GF-D8 (cell line): ENCODE measurements at regions not wholly inside any gene's neighbourhood (a gene's known extent, or its start where the extent isn't known, plus 50 kb on each side); places are given as distances from the start of the nearest gene placed in this dataset.

Experiments
- DNase-seq: peaks from one replicate; lab custom pipeline; 2025; lab: John Stamatoyannopoulos, UW

DNA sequence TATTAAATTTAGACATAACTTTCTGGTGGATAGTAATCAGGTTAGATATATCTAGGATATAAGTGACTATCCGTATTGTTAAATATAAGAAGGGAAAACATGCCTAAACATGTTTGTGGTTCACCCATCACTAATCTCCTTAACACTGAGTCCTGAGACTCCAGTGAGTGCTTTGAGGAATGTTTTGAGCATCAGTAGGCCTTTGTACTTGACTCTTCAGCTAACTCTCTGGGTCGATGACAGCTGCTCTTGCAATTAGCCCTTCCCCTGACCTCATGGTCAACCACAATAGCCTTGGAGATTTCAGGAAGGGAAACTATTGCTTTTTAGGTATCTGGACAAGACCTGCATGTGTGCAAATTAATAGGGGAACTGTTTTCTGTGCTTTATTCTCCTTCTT is 716.8 kb downstream of the EPHA4 start:
- no peak for DNase-seq

DNA sequence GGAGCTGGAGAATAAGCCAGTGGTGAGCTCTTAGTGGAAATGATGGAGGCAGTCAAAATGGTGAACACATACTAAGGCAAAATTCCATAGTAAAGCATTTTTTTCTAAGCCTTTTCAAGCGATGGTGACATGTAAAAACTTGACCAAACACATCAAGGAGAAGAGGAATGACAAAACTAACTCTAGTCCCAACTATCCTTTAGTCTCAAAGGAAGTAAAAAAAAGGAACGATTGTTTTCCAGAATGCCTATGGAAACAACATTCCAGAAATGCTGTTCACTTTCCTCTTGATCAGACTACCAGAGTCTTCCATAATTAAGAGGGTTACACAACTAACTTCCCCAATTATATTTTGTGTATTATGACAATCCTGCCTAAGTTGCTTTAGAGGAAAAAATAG is 715.6 kb downstream of the EPHA4 start:
- no peak for DNase-seq

DNA sequence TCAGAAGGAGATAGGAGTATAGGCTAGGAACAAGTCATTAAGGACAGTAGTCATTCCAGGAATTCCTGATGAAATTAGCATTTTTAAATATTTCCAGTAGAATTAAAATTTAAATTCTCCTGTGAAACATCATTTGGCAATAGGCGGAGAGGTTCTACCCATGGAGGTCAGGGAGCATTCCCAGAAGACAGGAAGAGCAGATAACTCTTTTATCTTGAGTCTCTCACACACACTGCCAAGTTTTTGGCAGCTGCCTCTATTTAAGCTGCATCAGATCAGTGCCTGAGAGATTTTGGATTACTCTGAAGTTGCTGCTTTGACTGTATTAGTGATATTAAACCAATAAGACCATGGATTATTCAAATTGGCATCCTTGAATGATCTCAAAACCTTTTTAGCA is 714.7 kb downstream of the EPHA4 start:
- DNase-seq: no peak

DNA sequence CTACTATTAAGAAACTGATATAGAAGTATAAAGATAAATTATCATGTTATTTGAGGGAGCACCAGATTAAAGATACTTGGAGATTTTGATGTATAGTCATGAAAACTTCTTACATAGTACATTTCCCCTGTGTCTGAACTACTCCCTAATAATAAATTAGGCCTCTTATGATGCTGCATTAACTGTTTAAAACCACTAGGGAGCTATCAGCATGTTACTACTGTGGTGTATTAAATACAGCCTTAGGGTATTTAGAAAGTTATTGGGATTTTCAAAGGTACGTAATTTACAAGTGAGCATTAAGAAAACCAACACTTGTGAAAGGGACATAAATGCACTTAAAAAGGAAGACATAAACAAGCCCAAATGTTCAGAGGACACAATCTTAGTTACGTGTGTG is 714.0 kb downstream of the EPHA4 start:
- no peak for DNase-seq

DNA sequence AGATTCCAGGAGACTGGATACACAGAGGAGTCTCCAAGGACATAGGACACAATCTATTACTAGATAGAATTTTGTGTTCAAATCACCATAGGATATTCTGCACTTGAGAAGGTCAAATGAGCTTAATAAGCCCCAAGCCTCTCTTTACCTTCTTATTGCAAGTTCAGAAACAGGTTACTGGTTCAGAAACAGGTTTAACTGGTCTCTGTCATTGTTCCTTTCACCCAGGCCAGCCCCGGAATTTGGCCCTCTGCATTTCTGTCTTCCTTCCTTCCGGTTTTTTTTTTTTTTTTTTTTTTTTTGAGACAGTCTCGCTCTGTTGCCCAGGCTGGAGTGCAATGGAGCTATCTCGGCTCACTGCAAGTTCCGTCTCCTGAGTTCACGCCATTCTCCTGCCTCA is 700.2 kb downstream of the EPHA4 start:
- DNase-seq: no peak

DNA sequence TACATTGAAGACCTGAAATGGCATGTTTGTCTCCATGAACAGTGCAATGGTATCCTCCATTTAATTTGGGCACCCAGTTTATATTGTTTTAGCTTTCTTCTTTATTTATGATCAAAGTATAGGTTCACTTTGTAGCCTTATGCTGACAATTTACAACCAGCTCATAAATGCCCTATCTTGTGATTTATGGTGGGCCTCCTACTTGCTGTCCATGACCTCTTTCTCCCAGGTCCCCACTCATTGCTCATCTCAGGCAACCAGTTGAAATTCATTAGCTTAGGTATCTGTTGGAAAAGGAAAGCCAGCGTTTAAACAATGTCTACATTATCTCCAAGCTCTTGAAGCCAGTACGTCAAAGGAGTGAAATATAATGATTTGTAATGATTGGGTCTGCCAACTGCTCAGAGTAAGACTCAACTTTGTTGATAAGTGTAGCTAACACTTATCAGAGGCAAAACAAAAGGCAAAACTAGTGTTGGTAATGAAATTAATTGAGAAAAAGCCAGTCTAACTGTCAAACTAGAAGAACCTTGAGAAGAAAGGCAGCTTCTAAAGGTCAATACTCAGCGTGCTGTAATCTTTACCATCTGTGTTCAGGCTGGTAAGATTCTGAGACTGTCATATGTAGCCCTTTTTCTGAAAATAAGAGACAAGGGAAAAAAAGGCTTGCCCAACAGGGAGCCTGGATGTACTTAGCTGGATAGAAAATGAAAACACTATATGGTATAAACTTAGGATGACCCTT is 695.9 kb downstream of the EPHA4 start:
- DNase-seq: no peak

DNA sequence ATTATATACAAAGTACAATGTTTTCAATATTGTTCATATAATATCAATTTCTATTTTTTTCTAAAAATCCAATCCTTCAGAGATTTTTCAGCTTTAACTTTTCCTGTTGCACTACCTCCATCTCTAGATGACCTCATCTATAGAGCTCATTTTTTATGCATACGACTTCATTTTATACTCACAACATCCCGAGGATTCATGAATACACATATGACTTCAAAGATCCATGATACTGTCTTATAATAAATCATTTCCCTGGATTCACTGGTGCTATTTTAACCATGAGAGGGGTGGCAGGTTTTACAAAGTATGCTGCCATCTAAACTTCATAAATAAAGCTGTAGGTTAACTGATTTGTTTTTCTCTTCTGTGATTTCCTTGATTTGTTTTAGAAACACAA is 694.6 kb downstream of the EPHA4 start:
- no peak for DNase-seq

DNA sequence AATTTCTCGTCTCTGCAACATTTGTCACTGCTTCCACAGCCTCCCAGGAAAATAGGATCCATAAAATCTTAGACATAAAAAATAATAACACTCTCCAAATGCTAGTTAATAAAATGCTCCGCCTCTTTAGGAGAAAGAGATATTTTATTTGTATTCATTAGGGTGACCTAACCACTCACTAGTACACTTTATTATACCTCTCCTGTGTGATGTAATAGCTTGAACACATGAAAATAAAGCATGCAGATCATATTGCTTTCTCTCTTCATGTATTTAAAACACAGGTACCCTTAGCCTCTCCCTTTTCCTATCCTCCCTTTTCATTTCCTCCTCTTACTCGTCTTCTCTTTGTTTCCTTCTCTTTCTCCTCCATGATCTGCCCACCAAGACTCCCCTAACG is 694.2 kb downstream of the EPHA4 start:
- DNase-seq: no peak

DNA sequence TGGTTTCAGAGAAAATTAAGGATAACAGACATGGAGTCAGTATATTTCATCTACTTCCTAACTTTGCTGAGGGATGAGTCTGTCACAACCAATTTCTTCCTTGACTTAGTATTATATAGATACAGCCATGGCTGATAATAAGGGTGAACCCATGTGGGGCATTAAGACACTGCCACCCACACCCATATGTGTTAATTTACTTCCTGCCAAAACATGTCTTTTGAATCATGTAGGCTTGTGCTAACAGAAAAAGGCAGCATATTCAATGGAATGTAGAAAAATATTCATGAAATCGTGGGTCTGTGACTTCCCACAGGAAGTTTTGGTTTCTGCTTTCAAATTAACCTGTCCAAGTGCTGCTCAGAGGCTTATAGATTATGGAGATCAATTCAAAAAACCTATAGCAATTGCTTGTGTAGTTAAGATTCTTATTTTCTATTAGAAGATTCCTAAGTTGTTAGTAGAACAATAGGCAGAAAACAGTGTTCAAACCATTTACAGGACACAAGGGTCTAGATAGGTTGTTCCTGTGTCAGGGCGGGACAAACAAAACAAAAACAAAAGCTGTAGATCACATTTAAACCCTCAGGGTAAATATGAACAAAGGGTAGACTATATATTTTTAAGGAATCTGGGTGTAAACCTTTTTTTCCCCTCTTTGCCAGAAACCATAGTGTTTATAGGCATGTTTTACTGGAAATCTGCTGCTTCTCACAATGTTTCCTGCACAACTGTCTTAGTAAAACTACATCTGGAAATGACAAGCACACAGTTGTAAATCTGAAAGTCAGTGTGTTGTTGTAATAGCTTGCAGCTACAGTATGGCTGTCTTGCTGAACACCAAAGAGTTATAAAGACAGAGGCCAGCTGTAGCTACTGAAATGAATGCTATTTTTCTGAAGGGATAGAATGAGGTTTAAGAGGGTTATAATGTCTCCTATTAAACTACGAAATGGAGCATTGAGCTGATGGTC is 691.2 kb downstream of the EPHA4 start:
- DNase-seq: no peak

DNA sequence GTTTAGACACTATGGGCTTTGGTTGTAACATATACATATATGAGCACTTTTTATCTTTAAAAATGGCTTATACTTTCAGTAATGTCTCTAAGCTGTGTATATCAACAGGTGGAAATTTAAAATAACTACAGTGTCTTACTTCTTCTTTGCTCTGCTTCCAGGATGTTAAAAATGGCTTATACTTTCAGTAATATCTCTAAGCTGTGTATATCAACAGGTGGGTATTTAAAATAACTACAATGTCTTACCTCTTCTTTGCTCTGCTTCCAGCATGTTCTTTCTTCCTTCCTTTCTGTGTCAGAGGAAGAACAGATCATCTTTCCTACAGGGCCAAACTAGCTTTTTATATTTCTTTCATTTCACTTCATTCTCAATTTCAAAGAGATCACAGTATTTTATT is 689.6 kb downstream of the EPHA4 start:
- DNase-seq: no peak

DNA sequence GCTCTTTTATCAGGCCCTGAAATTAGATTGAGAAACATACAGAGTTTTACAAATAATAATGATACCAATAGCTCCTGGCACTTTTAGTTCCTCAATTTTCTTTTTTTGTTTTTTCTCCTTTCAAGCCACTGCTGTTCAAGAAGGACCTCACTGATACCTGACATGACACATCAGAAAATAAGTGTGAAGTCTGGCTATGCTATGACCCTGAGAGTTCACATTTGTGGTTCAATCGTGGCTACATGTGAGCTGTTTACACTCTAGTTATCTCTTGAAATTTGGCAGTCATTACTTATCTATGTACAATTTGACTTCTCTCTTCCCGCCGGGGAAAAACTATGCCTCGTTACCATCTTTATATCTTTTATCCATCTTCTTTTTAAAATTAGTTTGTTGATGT is 686.5 kb downstream of the EPHA4 start:
- no peak for DNase-seq

DNA sequence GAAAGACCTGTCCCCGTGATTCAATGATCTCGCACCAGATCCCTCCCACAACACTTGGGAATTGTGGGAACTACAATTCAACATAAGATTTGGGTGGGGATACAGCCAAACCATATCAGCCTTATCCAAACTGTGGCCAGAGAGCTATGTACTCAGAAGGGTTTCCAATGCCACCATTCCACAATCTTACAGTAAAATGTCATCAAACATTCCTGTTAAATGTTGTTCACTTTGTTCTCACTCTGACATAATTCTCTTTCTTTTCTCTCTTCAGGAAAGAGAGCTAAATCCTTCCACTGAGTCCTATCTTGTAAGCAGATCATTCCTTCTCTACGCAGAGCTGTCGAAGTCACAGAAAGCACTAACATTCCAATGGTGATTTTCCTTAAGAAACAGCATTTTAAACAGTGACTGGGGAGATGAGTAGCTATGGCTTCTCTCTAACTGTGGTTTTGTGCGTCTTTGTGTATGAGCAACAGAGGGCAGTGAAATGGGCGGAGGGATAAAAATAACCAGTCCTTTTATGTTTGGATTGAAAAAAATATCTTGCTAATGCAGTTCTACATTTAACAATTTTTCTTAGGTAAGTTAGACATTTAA is 684.7 kb downstream of the EPHA4 start:
- DNase-seq: no peak

DNA sequence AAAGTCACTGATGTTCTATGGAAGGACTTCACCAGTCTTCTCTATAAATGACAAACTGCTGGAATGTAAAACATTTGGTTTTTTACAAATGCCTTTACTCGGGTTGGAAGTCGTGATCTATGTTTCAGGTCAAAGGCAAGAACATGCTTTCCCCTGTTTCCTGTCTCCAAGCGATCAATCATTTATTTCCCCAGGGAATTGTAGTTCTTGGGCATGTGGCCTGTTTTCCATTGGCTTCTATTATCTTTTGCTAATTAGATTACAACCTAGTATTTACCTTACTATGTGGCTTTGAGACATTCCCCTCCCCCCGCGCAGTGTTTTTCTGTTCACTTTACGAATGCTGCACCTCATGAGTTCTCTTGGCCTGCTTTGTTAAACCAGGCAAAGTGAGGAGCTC is 684.2 kb downstream of the EPHA4 start:
- DNase-seq: no peak

DNA sequence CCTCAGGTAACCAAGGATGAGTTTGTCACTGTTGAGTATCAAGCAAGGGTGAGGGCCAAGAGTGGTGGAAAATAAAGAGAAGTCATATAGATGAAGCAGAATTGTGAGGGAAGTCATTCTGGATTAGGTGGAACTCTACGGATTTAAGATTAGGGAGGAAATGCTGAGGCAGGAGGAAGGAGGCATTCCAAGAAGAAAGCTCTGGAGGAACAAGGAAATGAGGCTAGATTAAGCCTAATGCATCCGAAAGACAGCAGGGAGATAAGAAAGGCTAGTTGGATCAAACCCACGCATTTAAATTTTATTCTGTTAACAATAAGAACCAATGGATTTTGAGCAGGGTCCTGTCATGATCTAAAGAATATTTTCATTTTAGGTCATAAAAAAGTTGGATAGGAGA is 681.2 kb downstream of the EPHA4 start:
- no peak for DNase-seq

DNA sequence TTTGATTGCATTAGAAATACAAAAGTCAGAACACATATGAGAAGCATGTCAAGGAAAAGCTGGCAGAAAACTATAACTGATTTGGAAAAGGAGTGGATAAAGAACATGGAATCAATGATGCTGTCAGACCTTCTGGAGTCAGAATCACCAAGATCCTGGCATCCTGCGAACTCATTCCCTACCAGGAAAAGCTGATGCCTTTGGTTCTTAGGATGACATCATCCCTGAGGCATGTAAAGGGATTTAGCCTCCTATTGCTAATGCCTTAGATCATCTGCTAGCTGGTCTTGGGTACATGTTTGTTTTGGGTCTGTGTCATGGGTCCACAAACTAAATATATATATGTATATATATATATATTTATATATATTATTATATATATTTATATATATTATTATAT is 680.7 kb downstream of the EPHA4 start:
- no peak for DNase-seq

DNA sequence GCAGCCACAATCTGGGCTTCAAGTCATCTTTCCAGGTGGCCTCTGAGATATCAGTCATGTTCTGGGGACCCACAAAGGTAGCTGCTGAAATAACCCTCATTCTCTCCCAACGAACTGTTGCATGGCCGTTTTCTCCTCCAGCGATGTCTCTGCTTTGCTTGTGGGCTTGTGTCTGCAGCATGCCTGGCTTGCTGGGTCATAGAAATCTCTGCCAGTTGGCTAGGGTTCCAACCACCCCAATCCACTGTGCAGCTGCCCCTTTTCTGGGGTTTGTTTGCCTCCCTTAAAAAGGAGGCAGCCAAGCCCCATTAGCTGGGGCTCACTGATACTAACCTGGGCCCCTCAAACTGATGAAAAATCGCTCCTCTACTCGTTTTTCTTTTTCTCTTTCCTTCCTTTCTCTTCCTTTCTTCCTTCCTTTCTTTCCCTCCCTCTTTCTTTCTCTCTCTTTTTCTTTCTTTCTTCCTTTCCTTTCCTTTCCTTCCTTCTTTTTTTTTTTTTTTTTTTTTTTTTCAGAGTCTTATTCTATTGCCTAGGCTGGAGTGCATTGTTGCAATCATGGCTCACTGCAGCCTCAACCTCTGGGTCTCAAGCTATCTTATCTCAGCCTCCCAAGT is 680.0 kb downstream of the EPHA4 start:
- no peak for DNase-seq

DNA sequence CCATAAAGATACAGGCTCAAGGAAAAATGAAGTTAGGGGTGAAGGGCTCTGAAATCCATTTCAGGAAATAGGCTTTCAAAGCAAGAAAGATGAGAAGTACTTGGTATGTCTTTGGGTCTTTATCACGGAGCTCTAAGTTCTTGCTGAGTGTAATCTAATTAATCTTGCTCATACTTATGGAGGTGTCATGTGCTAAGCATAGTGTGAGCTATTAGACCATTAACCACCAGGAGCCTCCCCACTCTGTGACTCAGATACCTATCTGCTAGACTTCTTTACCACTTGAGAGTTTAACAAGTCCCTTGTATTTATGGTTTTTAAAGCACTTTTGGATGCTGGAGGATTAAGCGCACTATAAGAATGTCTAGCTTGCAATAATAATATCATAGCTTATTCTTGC is 678.7 kb downstream of the EPHA4 start:
- no peak for DNase-seq

DNA sequence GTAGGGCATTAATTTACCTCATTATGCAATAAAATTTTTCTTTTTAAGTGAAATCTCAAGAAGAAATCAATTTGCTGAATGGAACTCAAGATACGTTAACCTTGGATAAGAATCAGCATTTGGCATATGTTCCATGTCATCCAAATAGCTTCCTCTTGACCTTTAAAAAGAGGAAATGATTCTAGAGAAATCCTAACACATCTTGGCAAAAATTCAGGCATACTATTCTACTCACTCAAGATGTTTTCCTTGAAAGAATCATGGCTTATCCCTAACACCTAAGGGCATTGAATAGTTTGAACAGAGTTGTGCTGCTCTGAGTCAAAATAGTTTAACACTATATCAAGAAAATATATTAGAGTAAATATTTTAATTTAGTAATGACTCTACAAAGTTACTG is 678.0 kb downstream of the EPHA4 start:
- DNase-seq: no peak

DNA sequence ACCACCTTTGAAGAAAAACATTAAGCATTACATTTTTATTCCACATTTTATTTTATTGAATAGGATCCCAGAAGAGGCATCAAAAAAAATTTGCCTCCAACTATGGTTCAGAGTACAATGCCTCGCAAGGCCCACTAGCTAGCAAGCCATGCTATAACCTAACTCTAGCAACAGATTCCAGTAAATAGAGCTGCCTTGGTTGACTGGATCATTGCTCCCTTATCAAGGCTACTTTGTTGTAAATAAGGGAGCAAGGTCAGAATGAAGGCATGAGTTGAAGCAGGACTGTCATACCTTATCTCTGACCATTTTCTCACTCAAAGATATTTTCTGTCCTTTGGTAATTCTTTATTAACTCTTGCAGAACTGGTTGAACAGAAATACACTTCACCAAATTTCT is 672.6 kb downstream of the EPHA4 start:
- no peak for DNase-seq

DNA sequence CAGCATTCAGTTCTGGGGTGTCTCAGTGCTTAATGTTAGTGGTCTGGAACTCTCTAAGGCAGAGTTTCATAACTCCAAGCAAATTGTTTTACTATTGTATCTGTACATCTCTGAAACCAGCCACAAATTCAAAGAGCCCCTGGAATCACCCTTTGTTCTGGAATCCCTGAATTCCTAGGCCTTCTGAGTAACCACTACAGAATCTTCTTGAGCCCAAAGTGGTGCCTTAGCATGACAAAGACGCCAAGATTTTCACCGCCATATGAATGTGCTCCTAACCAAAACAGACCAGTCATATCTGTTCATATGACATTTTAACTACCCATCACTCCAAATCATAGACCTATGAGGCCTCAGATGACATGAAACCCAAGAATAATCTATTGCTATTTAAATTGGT is 668.1 kb downstream of the EPHA4 start:
- no peak for DNase-seq

DNA sequence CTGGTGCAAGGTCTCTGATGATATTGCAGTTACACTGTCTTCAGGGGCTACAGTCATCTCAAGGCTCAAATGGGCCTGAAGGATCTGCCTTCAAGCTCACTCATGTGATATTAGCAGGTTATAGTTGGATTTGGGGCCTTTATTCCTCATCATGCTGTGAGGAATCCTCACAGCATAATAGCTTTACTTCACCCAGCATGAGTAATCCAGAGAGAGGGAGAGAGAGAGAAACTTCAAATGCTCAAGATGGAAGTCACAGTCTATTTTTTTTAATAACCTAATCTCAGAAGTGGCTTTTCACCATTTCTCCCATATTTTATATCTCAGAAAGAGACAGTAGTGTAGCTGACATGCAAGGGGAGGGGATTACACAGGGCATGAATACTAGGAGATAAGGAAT is 658.7 kb downstream of the EPHA4 start:
- DNase-seq: no peak

DNA sequence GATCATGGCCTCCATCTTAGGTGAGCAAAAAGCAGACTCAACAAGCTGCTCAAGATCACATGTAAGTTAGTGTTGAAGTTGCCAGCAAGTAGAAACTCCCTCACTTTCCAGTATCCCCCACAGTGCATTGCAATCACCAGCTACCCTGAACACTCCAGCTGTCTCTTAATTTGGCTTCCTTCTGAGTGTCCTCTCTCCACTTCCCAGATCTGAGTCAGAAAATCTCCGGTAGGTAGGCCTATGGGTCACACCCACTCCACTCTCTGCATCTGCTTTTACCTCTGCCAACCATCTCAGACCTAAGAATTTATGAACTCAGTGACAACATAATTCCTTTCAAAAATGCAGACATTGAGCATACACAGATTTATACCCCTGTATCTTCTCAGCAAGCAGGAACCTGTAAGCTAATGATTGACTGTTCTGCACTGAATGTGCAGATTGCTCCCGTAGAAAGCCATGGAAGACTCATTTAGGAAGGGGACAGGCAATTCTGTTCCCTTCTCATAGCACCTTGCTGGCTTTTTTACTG is 656.9 kb downstream of the EPHA4 start:
- no peak for DNase-seq
